Calu3 (cell line): ENCODE measurements at regions not wholly inside any gene's neighbourhood (a gene's known extent, or its start where the extent isn't known, plus 50 kb on each side); places are given as distances from the start of the nearest gene placed in this dataset.
A peak's percentile ranks its signal among the peaks of the same experiment; 100 is the strongest.

Experiments used
- BruUV-seq: library from RNA; stranded (reverse); fragments of 400-500 nt; replicated peaks from 2 replicates; lab custom pipeline; 2021; lab: Mats Ljungman, UMichigan
- CTCF ChIA-PET: fragments of 300-600 bp; sonication (Branson Sonifier 250); formaldehyde crosslinking; loops from one replicate; lab custom pipeline; 2022; ENCODE audit warnings: antibody characterized with exemption; lab: Charles Lee
- DNase-seq: peaks from one replicate; pipeline ENCODE4 v3.0.0; 2022
- H3K27ac Mint-ChIP-seq: one replicate; pipeline ENCODE4 v1.8.0; 2022; ENCODE audit warnings: mixed read lengths; ENCODE audit not compliant: unreplicated experiment
- H3K27me3 Mint-ChIP-seq: one replicate; pipeline ENCODE4 v1.8.0; 2022; ENCODE audit warnings: mixed read lengths; ENCODE audit not compliant: unreplicated experiment
- H3K36me3 Mint-ChIP-seq: one replicate; pipeline ENCODE4 v1.8.0; 2022; ENCODE audit warnings: mild to moderate bottlenecking, moderate library complexity, mixed read lengths; ENCODE audit not compliant: insufficient read depth, unreplicated experiment
- H3K4me1 Mint-ChIP-seq: one replicate; pipeline ENCODE4 v1.8.0; 2022; ENCODE audit warnings: mild to moderate bottlenecking, low read depth, mixed read lengths; ENCODE audit not compliant: unreplicated experiment
- H3K4me3 Mint-ChIP-seq: one replicate; pipeline ENCODE4 v1.8.0; 2022; ENCODE audit warnings: mild to moderate bottlenecking, low read depth, moderate library complexity, mixed read lengths; ENCODE audit not compliant: unreplicated experiment
- H3K9me3 Mint-ChIP-seq: one replicate; pipeline ENCODE4 v1.8.0; 2022; ENCODE audit warnings: low read depth, mixed read lengths; ENCODE audit not compliant: unreplicated experiment
- intact Hi-C: fragments of 100-400 bp; cut with micrococcal nuclease; formaldehyde crosslinking; loops from one replicate; pipeline ENCODE4 v1.10.0; 2022; ENCODE audit not compliant: unreplicated experiment
- TF ChIP-seq, protein P1 (sequence below): fragments of 200-600 bp; IDR thresholded peaks from one replicate; pipeline ENCODE4 v1.8.0; 2022; ENCODE audit warnings: antibody characterized with exemption; ENCODE audit not compliant: unreplicated experiment

DNA sequence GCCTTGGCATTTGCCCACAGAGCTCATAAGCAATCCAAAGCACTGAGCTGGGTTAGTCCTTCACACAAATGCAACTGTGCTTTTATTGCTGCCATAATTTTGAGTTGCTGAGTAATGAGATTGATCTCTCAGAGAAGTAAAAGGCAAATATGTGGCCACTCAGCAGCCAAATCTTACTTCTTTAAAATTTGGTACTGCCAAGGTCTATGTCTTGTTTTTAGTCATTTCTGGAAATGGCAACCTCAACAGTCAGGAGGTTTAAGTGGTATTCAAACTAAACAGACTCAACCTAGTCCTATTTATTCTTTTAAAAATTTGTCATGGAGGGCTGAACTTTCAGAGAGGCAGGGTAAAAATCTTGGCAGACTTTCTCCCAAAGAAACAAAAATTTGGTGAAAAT lies 216.4 kb upstream of the GJB5 start:
- intact Hi-C loops = no loop called here

DNA sequence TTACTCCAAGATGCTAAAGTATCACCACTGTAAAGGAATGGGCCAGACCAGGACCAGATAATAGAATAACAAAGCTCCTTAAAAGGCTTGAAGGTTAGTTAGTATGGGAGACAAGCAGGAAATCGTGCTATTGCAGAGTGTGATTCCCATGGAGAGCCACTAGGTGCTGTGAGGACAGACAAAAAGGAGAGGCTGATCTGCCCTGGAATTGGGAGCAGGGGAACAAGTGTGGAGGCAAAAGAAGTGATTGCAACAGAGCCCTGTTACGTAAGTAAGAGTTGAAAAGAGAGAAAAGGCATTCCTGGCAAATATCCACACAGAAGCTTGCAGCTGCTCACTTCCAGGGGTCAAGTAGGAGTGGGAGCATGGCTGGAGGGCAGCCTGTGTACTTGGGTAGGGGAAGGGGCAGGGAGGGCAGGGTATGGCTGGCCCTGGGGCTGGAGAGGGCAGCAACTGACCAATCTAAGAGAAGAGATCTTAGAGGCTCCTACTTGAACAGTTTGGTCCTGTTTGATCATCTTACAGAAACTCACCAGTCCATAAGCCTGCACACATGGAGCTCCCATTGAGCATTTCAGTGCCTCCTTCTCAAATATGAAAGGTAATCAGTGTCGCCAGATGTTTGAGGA lies 207.7 kb upstream of the GJB5 start:
- H3K4me3 Mint-ChIP-seq = no peak overlapping the region
- TF ChIP-seq, protein P1, sequence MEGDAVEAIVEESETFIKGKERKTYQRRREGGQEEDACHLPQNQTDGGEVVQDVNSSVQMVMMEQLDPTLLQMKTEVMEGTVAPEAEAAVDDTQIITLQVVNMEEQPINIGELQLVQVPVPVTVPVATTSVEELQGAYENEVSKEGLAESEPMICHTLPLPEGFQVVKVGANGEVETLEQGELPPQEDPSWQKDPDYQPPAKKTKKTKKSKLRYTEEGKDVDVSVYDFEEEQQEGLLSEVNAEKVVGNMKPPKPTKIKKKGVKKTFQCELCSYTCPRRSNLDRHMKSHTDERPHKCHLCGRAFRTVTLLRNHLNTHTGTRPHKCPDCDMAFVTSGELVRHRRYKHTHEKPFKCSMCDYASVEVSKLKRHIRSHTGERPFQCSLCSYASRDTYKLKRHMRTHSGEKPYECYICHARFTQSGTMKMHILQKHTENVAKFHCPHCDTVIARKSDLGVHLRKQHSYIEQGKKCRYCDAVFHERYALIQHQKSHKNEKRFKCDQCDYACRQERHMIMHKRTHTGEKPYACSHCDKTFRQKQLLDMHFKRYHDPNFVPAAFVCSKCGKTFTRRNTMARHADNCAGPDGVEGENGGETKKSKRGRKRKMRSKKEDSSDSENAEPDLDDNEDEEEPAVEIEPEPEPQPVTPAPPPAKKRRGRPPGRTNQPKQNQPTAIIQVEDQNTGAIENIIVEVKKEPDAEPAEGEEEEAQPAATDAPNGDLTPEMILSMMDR = no peak
- no peak overlapping the region for H3K27ac Mint-ChIP-seq
- BruUV-seq = no TSS peak
- H3K27me3 Mint-ChIP-seq = peaks cover 26% of the 10 kb centered on the region
- intact Hi-C loops = no loop called here
- H3K9me3 Mint-ChIP-seq = no peaks in the 10 kb centered on the region
- peak; percentile 14 for DNase-seq
- CTCF ChIA-PET = interaction anchor here (0.6 kb wide), 1 partner anchor 1057 kb away, joined by 4 read pairs; no protein-coding TSS in a partner anchor
- H3K4me1 Mint-ChIP-seq = no peaks in the 10 kb centered on the region
- no peaks in the 10 kb centered on the region for H3K36me3 Mint-ChIP-seq

More for the DNA sequence above, 216.4 kb upstream of the GJB5 start:
- Mint-ChIP-seq H3K36me3 (no peaks in the 10 kb centered on the region), H3K4me1 (no peaks in the 10 kb centered on the region), H3K4me3 (no peak overlapping the region), H3K27ac (no peak overlapping the region), H3K9me3 (no peaks in the 10 kb centered on the region), H3K27me3 (no peaks in the 10 kb centered on the region)
- no TSS peak for BruUV-seq
- CTCF ChIA-PET = no interaction called here
- DNase-seq = no peak
- TF ChIP-seq, protein P1 = no peak

DNA sequence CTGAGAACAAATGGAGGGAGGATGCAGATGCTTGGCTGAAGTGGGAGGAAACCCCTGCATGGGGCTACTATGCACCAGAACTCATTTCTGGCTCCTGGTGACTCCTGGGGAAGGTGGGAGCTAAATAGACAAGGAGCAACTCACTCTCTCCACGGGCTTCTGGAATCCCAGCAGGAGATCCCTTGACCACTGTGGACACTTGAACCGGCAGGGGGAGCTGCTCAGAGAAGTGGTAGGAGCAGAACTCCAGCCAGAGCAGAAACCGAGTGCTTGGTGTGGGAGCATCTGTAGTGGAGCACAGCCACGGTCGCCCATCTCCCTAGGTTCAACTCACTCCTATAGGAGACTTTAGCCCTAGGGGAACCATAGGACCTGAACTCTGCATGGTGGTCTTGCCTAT lies 205.6 kb upstream of the GJB5 start:
- Mint-ChIP-seq H3K36me3 (no peaks in the 10 kb centered on the region), H3K27ac (no peak overlapping the region), H3K27me3 (peaks cover 26% of the 10 kb centered on the region), H3K4me1 (no peaks in the 10 kb centered on the region), H3K9me3 (no peaks in the 10 kb centered on the region), H3K4me3 (no peak overlapping the region)
- CTCF ChIA-PET = interaction anchor here (0.6 to 0.8 kb wide), 2 partner anchors 34 to 430 kb away, joined by 3 read pairs; no protein-coding TSS in a partner anchor
- DNase-seq = peak; percentile 76
- no TSS peak for BruUV-seq
- intact Hi-C loops = loop anchor here (1.0 to 2.0 kb wide), 2 partner anchors 49 to 194 kb away; no protein-coding TSS in a partner anchor
- TF ChIP-seq, protein P1 = peak; percentile 30

DNA sequence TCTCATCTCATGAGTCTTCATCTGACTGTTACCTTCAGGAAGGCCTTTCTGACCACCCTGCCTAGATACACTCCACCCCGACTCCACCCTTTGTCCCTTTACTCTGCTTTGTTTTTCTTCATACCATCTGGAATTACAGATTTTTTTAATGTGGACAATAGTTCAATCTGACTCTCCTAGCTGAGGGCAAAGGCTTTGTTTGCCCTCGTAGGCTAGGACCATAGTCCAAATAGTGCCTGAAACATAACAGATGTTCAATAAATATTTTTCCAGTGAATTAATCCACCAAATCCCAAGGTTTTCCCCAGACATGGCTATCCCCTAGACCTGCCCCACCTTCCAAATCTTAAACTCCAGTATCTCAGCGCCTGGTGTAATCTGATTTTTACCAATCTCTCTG lies 176.5 kb upstream of the GJB5 start:
- Mint-ChIP-seq H3K27me3 (peaks cover 54% of the 10 kb centered on the region), H3K27ac (no peak overlapping the region), H3K4me1 (no peaks in the 10 kb centered on the region), H3K4me3 (no peak overlapping the region), H3K36me3 (no peaks in the 10 kb centered on the region), H3K9me3 (peaks cover 6% of the 10 kb centered on the region)
- BruUV-seq = no TSS peak
- TF ChIP-seq, protein P1 = no peak
- CTCF ChIA-PET = no interaction called here
- no peak for DNase-seq
- intact Hi-C loops = no loop called here
